Activated B cell treated with CpG ODN at 0.5 μM for 24 hours (primary cell): ENCODE measurements at regions not wholly inside any gene's neighbourhood (a gene's known extent, or its start where the extent isn't known, plus 50 kb on each side); places are given as distances from the start of the nearest gene placed in this dataset.

ENCODE experiments used
- ATAC-seq: fragments of 200-7000 bp; cut with Tn5 transposase; one replicate; pipeline ENCODE4 v1.10.0; 2021; ENCODE audit warnings: low read depth, mild to moderate bottlenecking, moderate library complexity
- CTCF ChIA-PET: fragments of 350-600 bp; sonication (Branson Sonifier 250); formaldehyde crosslinking; loops from one replicate; lab custom pipeline; 2021; ENCODE audit warnings: antibody characterized with exemption; lab: Charles Lee
- POLR2A ChIA-PET: fragments of 350-600 bp; sonication (Branson Sonifier 250); formaldehyde crosslinking; loops from one replicate; lab custom pipeline; 2021; ENCODE audit warnings: antibody characterized with exemption; lab: Charles Lee
- DNase-seq: peaks from one replicate; pipeline ENCODE4 v3.0.0; 2022
- H3K27ac Mint-ChIP-seq: one replicate; pipeline ENCODE4 v1.8.0; 2020; ENCODE audit warnings: mixed read lengths
- H3K27me3 Mint-ChIP-seq: one replicate; pipeline ENCODE4 v1.8.0; 2021; ENCODE audit warnings: mixed read lengths
- H3K36me3 Mint-ChIP-seq: one replicate; pipeline ENCODE4 v1.8.0; 2021; ENCODE audit warnings: low read depth, mixed read lengths
- H3K4me1 Mint-ChIP-seq: one replicate; pipeline ENCODE4 v1.8.0; 2021; ENCODE audit warnings: mixed read lengths
- H3K4me3 Mint-ChIP-seq: one replicate; pipeline ENCODE4 v1.8.0; 2020; ENCODE audit warnings: mild to moderate bottlenecking, mixed read lengths
- H3K9me3 Mint-ChIP-seq: one replicate; pipeline ENCODE4 v1.8.0; 2020; ENCODE audit warnings: mixed read lengths
- intact Hi-C: fragments of 100-400 bp; cut with micrococcal nuclease; formaldehyde crosslinking; loops from one replicate; pipeline ENCODE4 v1.15.1; 2024
- TF ChIP-seq, protein P1 (sequence below): fragments of 200-600 bp; IDR thresholded peaks from one replicate; pipeline ENCODE4 v1.8.0; 2022; ENCODE audit warnings: antibody characterized with exemption, mild to moderate bottlenecking

DNA sequence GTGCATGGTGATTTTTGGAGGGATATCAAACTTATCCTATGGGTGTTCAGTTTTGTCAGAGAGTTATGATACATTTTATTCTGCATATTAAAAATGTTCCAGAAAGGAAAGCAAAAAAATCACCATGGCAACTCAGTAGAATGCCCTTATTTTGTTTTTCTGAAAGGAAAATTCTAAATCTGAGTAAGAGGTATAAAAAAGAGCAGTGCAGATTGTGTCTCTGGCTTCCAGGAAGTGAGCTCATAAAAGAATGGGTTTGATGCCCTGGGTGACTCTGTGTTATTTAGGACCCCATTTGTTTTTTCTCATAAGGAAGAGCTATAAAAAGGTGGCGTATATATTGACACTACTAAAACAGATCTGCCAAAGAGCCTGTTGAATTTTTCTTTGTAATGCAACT, 128.8 kb downstream of the UCHL1 start:
- POLR2A ChIA-PET = no interaction called here
- H3K27ac Mint-ChIP-seq = no peak overlapping the region
- CTCF ChIA-PET = no interaction called here
- TF ChIP-seq, protein P1, sequence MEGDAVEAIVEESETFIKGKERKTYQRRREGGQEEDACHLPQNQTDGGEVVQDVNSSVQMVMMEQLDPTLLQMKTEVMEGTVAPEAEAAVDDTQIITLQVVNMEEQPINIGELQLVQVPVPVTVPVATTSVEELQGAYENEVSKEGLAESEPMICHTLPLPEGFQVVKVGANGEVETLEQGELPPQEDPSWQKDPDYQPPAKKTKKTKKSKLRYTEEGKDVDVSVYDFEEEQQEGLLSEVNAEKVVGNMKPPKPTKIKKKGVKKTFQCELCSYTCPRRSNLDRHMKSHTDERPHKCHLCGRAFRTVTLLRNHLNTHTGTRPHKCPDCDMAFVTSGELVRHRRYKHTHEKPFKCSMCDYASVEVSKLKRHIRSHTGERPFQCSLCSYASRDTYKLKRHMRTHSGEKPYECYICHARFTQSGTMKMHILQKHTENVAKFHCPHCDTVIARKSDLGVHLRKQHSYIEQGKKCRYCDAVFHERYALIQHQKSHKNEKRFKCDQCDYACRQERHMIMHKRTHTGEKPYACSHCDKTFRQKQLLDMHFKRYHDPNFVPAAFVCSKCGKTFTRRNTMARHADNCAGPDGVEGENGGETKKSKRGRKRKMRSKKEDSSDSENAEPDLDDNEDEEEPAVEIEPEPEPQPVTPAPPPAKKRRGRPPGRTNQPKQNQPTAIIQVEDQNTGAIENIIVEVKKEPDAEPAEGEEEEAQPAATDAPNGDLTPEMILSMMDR = no peak
- H3K27me3 Mint-ChIP-seq = no peaks in the 10 kb centered on the region
- H3K9me3 Mint-ChIP-seq = no peaks in the 10 kb centered on the region
- intact Hi-C loops = no loop called here
- H3K36me3 Mint-ChIP-seq = no peaks in the 10 kb centered on the region
- H3K4me3 Mint-ChIP-seq = no peak overlapping the region
- DNase-seq = no peak
- no peaks in the 10 kb centered on the region for H3K4me1 Mint-ChIP-seq
- no peak for ATAC-seq

GRCh38 chr4:41388080-41388479, 131.4 kb downstream of the UCHL1 start:
- no peaks in the 10 kb centered on the region for H3K36me3 Mint-ChIP-seq
- no peaks in the 10 kb centered on the region for H3K27me3 Mint-ChIP-seq
- intact Hi-C loops = no loop called here
- H3K4me1 Mint-ChIP-seq = no peaks in the 10 kb centered on the region
- H3K9me3 Mint-ChIP-seq = peaks cover 2% of the 10 kb centered on the region
- TF ChIP-seq, protein P1 = no peak
- no peak for DNase-seq
- POLR2A ChIA-PET = no interaction called here
- H3K4me3 Mint-ChIP-seq = no peak overlapping the region
- CTCF ChIA-PET = no interaction called here
- ATAC-seq = no peak
- H3K27ac Mint-ChIP-seq = no peak overlapping the region

- TF ChIP-seq, protein P1 = no peak
- ChIA-PET CTCF (no interaction called here), POLR2A (no interaction called here)
- H3K4me3 Mint-ChIP-seq = no peak overlapping the region
- peaks cover 2% of the 10 kb centered on the region for H3K9me3 Mint-ChIP-seq
- no peak overlapping the region for H3K27ac Mint-ChIP-seq
- intact Hi-C loops = no loop called here
- DNase-seq (no peak), ATAC-seq (no peak)
- no peaks in the 10 kb centered on the region for H3K4me1 Mint-ChIP-seq
- no peaks in the 10 kb centered on the region for H3K27me3 Mint-ChIP-seq
- H3K36me3 Mint-ChIP-seq = no peaks in the 10 kb centered on the region
Observed at GRCh38 chr4:41389356-41389755, 132.6 kb downstream of the UCHL1 start.

DNA sequence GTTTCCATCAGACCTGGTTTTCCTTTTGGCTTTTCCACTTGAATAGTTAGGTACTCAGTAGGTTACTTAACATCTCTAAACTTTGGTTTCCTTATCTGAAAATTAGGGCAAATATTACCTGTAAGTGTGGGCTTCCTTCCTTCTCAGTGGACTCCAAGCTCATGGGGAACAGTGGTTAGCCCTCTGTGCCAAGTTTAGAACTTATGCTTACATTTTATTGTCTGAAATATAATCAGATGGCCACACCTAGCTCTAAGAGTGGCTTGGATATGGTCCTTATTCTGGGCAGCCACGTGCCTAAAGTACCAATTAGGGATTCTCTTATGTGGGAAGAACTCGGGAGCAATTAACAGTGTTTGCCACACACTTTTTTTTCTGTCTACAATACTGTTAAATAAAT, 133.9 kb downstream of the UCHL1 start:
- intact Hi-C loops = no loop called here
- CTCF ChIA-PET = no interaction called here
- no peak for ATAC-seq

DNA sequence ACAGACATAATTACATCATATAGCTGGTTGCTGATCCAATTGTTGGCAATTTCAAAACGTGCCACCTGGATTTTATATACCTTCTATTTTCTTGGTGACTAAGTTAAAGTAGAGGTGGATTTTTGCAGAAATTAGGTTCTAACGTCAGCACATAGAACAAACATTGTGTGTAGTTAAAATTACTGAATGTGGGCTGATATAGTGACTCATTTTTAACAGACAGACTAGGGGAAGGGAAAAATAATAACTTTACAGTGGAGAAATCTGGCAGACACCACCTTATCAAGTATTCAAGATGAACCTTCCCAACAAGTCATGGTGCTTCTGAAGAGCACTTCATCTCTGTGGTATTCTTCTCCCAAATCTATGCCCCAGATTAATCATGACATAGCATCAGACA, 134.5 kb downstream of the UCHL1 start:
- Mint-ChIP-seq H3K36me3 (no peaks in the 10 kb centered on the region), H3K4me1 (no peaks in the 10 kb centered on the region), H3K9me3 (peaks cover 2% of the 10 kb centered on the region), H3K4me3 (no peak overlapping the region), H3K27me3 (no peaks in the 10 kb centered on the region), H3K27ac (no peak overlapping the region)
- ATAC-seq = no peak
- no peak for DNase-seq
- intact Hi-C loops = no loop called here
- TF ChIP-seq, protein P1 = no peak
- POLR2A ChIA-PET = no interaction called here
- CTCF ChIA-PET = no interaction called here

More for the DNA sequence above, 133.9 kb downstream of the UCHL1 start:
- no peak for DNase-seq
- TF ChIP-seq, protein P1 = no peak
- H3K4me3 Mint-ChIP-seq = no peak overlapping the region
- POLR2A ChIA-PET = no interaction called here
- no peak overlapping the region for H3K27ac Mint-ChIP-seq
- H3K4me1 Mint-ChIP-seq = no peaks in the 10 kb centered on the region
- H3K36me3 Mint-ChIP-seq = no peaks in the 10 kb centered on the region
- peaks cover 2% of the 10 kb centered on the region for H3K9me3 Mint-ChIP-seq
- no peaks in the 10 kb centered on the region for H3K27me3 Mint-ChIP-seq
